Effector memory CD4-positive, alpha-beta T cell (primary cell): ENCODE measurements at regions not wholly inside any gene's neighbourhood (a gene's known extent, or its start where the extent isn't known, plus 50 kb on each side); places are given as distances from the start of the nearest gene placed in this dataset.
"Not testable (repeated sequence)": the region's sequence is repeated elsewhere in the genome, so short reads cannot be mapped to it uniquely, and the experiment has no call there.

Experiments
- DNase-seq, 3 donors: peaks; one replicate each; pipeline ENCODE4 v3.0.0-alpha.2; 2020
- H3K27ac ChIP-seq: 2 replicates; pipeline ENCODE4 v1.7.0; 2013; ENCODE audit warnings: mild to moderate bottlenecking, low read length, moderate library complexity; ENCODE audit not compliant: insufficient read depth, poor library complexity, severe bottlenecking
- H3K27me3 ChIP-seq: replicated peaks from 2 replicates; pipeline ENCODE4 v1.7.0; 2013; ENCODE audit warnings: mild to moderate bottlenecking, low read length; ENCODE audit not compliant: insufficient read depth, control insufficient read depth, poor library complexity, severe bottlenecking
- H3K36me3 ChIP-seq: 2 replicates; pipeline ENCODE4 v1.7.0; 2013; ENCODE audit warnings: mild to moderate bottlenecking, low read length, moderate library complexity; ENCODE audit not compliant: control insufficient read depth, insufficient read depth
- H3K4me1 ChIP-seq: 2 replicates; pipeline ENCODE4 v1.7.0; 2013; ENCODE audit warnings: low read length, mild to moderate bottlenecking; ENCODE audit not compliant: control insufficient read depth, insufficient read depth, poor library complexity, severe bottlenecking
- H3K4me3 ChIP-seq: 2 replicates; pipeline ENCODE4 v1.7.0; 2013; ENCODE audit warnings: low read length, low read depth, mild to moderate bottlenecking; ENCODE audit not compliant: insufficient read depth, poor library complexity, severe bottlenecking
- H3K9me3 ChIP-seq: 2 replicates; pipeline ENCODE4 v1.7.0; 2013; ENCODE audit warnings: mild to moderate bottlenecking, low read length, moderate library complexity; ENCODE audit not compliant: control insufficient read depth

DNA sequence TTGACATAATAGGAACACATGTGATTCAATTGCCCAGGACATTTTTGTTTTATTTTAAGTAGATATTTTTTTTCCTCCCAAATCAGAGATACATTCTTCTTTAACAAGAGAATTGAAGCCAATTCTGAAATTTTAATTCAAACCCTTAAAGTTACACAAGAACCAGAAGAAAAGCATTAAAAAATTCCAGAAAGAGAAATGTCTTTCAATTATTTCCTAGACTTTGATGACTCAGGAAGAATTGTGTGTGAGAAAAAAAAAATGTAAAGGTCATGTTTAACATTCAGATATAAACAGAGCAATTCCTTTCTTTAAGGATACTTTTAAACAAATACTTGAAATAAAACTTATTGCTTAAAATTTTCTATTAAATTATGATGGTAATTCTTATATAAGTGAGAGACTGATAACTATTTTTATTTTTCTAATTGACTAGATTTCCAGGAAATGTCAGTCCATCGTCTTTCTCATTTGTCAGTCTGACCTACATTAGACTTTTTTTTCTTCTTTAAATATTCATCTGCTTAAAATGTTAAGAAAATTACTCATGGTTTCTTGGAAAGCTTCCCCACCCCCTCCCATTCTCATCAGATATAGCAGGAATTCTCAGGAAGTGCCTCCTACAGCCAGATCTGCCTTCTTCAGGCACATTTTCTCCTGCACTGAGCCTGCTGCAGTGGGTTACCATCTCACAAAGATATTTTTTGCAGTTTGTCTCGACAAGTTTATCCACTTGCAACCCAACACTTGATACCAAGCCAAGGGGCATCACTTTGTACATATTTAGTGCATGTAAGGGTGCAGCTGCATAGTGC, 261.8 kb upstream of the CBLB start:
- H3K27ac ChIP-seq, result no peak overlapping the region
- no peaks in the 10 kb centered on the region for H3K36me3 ChIP-seq
- H3K27me3 ChIP-seq, result no peaks in the 10 kb centered on the region
- H3K9me3 ChIP-seq, result no peaks in the 10 kb centered on the region
- H3K4me1 ChIP-seq, result no peaks in the 10 kb centered on the region
- no peak overlapping the region for H3K4me3 ChIP-seq
- no peak for DNase-seq

DNA sequence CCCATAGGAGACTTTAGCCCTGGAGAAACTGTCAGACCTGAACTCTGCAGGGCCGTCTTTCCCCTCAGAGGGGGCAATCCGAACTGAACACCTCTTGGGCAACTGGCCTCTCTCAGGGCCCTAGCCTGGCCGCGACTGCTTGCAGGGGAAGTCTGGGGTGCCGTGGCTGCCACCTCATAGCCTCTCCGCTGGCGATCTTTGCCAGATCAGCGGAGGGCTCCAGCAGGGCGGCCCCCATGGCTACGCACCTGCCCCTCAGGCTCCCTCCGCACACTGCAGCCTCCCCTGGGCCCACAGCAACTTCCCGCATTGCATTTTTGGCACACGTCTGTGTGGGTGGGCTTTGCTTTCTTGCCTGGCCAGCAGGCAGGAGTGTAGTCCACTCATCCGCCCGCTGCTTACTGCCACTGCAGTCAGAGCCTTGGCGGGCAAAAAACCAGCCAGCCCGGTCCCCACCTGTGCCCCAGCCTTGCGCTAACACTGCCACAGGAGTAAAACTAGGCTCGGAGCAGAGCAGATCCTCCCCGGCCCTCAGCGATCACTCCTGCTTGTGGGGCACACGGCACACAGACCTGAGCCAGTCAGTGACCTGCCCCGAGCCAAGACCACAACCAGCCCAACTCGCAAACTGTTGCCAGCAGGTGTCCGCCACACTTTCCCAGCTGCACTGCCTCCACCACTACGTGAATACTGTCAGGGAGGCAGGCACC, 266.8 kb upstream of the CBLB start:
- H3K4me3 ChIP-seq, result no peak overlapping the region
- no peak for DNase-seq
- no peak overlapping the region for H3K27ac ChIP-seq
- no peaks in the 10 kb centered on the region for H3K9me3 ChIP-seq
- no peaks in the 10 kb centered on the region for H3K4me1 ChIP-seq
- no peaks in the 10 kb centered on the region for H3K36me3 ChIP-seq
- H3K27me3 ChIP-seq, result no peaks in the 10 kb centered on the region

DNA sequence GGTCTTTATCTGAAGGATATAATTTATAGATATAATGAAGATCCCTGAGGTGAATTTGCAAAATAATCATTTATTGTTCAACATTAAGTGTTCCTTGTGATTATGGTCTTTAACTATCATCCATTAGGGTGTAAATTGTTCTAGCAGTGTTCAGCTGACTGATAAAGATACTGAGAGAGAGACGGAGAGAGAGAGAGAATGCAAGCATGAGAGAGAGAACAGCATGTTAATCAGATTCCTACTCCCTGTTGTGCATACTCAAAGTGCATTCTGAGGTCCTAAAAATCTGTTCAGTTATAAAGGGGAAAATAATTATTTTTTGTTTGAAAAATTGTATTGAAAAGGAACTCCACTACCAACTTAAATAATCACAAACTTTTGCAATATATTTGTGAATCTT, 271.0 kb upstream of the CBLB start:
- DNase-seq, result no peak
- H3K9me3 ChIP-seq, result no peaks in the 10 kb centered on the region
- H3K4me1 ChIP-seq, result no peaks in the 10 kb centered on the region
- H3K27me3 ChIP-seq, result no peaks in the 10 kb centered on the region
- no peak overlapping the region for H3K27ac ChIP-seq
- H3K36me3 ChIP-seq, result no peaks in the 10 kb centered on the region
- no peak overlapping the region for H3K4me3 ChIP-seq

- no peak for DNase-seq
- no peaks in the 10 kb centered on the region for H3K27me3 ChIP-seq
- H3K27ac ChIP-seq, result no peak overlapping the region
- H3K36me3 ChIP-seq, result no peaks in the 10 kb centered on the region
- H3K4me1 ChIP-seq, result no peaks in the 10 kb centered on the region
- H3K4me3 ChIP-seq, result no peak overlapping the region
- no peaks in the 10 kb centered on the region for H3K9me3 ChIP-seq
Measured at GRCh38 chr3:106140431-106140830, 271.6 kb upstream of the CBLB start.

- H3K27ac ChIP-seq, result no peak overlapping the region
- no peak for DNase-seq
- no peak overlapping the region for H3K4me3 ChIP-seq
- H3K9me3 ChIP-seq, result no peaks in the 10 kb centered on the region
- no peaks in the 10 kb centered on the region for H3K27me3 ChIP-seq
- H3K4me1 ChIP-seq, result no peaks in the 10 kb centered on the region
- H3K36me3 ChIP-seq, result no peaks in the 10 kb centered on the region
Measured at GRCh38 chr3:106144030-106144429, 275.2 kb upstream of the CBLB start.

DNA sequence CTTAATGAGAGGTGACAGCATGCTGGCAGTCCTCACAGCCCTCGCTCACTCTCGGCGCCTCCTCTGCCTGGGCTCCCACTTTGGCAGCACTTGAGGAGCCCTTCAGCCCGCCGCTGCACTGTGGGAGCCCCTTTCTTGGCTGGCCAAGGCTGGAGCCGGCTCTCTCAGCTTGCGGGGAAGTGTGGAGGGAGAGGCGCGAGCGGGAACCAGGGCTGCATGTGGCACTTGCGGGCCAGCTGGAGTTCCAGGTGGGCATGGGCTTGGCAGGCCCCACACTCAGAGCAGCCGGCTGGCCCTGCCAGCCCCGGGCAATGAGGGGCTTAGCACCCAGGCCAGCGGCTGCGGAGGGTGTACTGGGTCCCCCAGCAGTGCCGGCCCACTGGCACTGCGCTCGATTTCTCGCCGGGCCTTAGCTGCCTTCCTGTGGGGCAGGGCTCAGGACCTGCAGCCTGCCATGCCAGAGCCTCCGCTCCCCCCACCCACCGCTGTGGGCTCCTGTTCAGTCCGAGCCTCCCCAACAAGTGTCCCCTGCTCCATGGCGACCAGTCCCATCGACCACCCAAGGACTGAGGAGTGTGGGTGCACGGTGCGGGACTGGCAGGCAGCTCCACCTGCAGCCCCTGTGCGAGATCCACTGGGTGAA, 279.7 kb upstream of the CBLB start:
- H3K27ac ChIP-seq, H3K4me1 ChIP-seq, H3K4me3 ChIP-seq, H3K27me3 ChIP-seq, DNase-seq, H3K9me3 ChIP-seq, H3K36me3 ChIP-seq: not testable (repeated sequence)

DNA sequence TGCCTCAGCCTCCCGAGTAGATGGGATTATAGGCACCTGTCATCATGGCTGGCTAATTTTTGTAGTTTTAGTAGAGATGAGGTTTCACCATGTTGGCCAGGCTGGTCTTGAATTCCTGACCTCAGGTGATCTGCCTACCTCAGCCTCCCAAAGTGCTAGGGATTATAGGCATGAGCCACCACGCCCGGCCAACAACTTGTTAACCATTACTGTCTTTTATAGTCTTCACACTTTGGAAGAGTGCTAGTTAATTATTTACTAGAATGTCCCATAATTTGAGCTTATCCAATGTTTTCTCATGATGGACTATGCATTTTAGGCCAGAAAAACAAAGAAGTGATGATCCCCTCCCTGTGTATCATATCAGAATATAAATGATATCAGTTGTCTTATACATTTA, 288.6 kb upstream of the CBLB start:
- H3K27ac ChIP-seq, result no peak overlapping the region
- H3K4me3 ChIP-seq, result no peak overlapping the region
- DNase-seq, result no peak
- no peaks in the 10 kb centered on the region for H3K9me3 ChIP-seq
- no peaks in the 10 kb centered on the region for H3K4me1 ChIP-seq
- H3K36me3 ChIP-seq, result no peaks in the 10 kb centered on the region
- no peaks in the 10 kb centered on the region for H3K27me3 ChIP-seq

DNA sequence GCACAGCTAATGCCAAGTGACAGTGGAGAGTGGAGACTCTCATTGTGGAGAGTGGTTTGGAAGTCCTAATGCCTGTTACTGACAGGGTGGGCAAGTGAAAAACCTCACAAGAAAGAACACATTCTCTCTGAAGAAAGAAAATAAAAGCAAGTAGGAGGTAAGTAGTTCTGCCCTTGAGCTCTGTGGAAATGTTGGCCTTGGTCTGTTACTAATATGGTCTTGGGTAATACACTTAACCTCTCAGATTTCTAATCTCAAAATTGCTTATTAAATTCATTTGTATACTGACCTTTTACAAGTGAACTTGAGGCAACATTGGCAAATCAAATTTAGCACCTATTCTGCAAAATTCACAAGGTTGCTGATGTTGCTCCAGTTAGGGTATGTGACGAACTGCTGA, 291.6 kb upstream of the CBLB start:
- Histone ChIP-seq H3K9me3 (no peaks in the 10 kb centered on the region), H3K27me3 (no peaks in the 10 kb centered on the region), H3K36me3 (no peaks in the 10 kb centered on the region), H3K27ac (no peak overlapping the region), H3K4me1 (no peaks in the 10 kb centered on the region), H3K4me3 (no peak overlapping the region)
- DNase-seq, result no peak

GRCh38 chr3:106161246-106161645, 292.4 kb upstream of the CBLB start:
- Histone ChIP-seq H3K27ac (no peak overlapping the region), H3K27me3 (no peaks in the 10 kb centered on the region), H3K4me1 (no peaks in the 10 kb centered on the region), H3K4me3 (no peak overlapping the region), H3K36me3 (no peaks in the 10 kb centered on the region), H3K9me3 (no peaks in the 10 kb centered on the region)
- no peak for DNase-seq

- Histone ChIP-seq H3K4me3 (no peak overlapping the region), H3K27ac (no peak overlapping the region), H3K4me1 (peaks cover 3% of the 10 kb centered on the region), H3K27me3 (no peaks in the 10 kb centered on the region), H3K9me3 (no peaks in the 10 kb centered on the region), H3K36me3 (no peaks in the 10 kb centered on the region)
- DNase-seq, result no peak
Measured at GRCh38 chr3:106167728-106168127, 298.9 kb upstream of the CBLB start.
